GM10248 (cell line): ENCODE measurements at regions not wholly inside any gene's neighbourhood (a gene's known extent, or its start where the extent isn't known, plus 50 kb on each side); places are given as distances from the start of the nearest gene placed in this dataset.

Source experiments
- CTCF ChIA-PET: fragments of 300-600 bp; sonication (Branson Sonifier 250); formaldehyde crosslinking; extraction: SDS; loops from one replicate; lab custom pipeline; 2021; ENCODE audit warnings: antibody characterized with exemption; lab: Yijun Ruan, JAX
- POLR2A ChIA-PET: fragments of 350-650 bp; sonication (Branson Sonifier 250); formaldehyde crosslinking; extraction: SDS; loops from one replicate; lab custom pipeline; 2020; ENCODE audit warnings: antibody characterized with exemption; lab: Yijun Ruan, JAX
- DNase-seq: peaks from one replicate; pipeline ENCODE4 v3.0.0; 2012; ENCODE audit errors: extremely low spot score
- TF ChIP-seq, protein P1 (sequence below): IDR thresholded peaks from 2 replicates; pipeline ENCODE4 v1.5.1; 2012; ENCODE audit warnings: mild to moderate bottlenecking, low read depth; ENCODE audit errors: extremely low read depth, missing control alignments, control extremely low read depth

DNA sequence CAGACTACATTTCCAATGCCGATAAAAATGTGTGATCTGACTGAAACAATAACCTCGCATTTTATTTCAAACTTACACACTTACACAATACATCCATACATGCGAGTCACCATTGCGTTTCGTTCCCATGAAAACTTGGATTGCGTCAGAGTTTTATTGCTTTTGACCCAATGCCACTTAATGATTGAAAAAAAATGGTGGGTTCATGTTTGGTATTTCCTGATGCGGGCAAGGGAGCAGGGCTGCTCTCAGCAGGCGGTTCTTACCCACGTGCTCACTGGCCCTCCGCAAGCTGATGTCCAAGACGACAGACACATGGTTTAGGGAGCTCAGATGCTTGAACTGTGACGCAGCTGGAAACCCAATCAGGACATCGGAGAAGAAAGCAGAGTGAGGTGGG lies 281.0 kb upstream of the SULF2 start:
- no peak for DNase-seq
- TF ChIP-seq, protein P1, sequence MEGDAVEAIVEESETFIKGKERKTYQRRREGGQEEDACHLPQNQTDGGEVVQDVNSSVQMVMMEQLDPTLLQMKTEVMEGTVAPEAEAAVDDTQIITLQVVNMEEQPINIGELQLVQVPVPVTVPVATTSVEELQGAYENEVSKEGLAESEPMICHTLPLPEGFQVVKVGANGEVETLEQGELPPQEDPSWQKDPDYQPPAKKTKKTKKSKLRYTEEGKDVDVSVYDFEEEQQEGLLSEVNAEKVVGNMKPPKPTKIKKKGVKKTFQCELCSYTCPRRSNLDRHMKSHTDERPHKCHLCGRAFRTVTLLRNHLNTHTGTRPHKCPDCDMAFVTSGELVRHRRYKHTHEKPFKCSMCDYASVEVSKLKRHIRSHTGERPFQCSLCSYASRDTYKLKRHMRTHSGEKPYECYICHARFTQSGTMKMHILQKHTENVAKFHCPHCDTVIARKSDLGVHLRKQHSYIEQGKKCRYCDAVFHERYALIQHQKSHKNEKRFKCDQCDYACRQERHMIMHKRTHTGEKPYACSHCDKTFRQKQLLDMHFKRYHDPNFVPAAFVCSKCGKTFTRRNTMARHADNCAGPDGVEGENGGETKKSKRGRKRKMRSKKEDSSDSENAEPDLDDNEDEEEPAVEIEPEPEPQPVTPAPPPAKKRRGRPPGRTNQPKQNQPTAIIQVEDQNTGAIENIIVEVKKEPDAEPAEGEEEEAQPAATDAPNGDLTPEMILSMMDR: no peak
- POLR2A ChIA-PET: no interaction called here
- CTCF ChIA-PET: no interaction called here

DNA sequence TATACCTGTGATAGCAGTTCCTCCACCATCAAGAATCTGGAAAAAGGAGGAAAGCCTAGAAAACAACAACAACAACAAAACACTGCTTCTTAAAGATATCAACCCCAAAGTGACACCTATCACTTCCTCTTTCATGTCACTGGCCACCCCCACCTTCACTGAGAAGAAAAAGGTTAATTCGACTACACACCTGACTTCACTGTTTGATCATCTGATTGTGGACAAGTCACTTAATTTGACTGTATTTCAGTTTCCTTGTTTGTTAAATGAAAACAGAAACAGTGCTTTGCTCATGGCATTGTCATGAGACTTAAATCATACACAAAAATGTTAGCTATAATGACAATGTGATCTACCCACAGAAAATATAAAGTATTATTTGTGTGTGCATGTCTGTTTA lies 280.6 kb upstream of the SULF2 start:
- TF ChIP-seq, protein P1: no peak
- DNase-seq: peak; percentile 22
- ChIA-PET POLR2A (no interaction called here), CTCF (no interaction called here)

DNA sequence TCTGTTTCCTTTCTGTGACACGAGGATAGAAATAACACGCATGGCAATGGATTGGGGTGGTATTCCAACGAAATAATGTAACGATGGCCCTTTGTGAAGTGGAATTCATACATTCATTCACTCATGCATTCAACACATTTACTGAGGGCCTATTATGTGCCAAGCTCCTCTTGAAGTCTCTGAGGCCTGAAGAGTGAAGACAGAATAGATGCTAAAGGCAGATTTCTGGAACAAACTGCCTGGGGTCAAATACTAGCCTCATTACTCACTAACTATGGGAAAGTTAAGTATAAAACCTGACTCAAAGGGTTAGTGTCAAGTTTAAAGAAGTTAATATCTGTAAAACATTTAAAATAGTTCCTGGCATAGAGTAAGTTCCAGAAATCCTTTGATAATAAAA lies 279.6 kb upstream of the SULF2 start:
- POLR2A ChIA-PET: no interaction called here
- DNase-seq: no peak
- TF ChIP-seq, protein P1: no peak
- CTCF ChIA-PET: interaction anchor here (1.3 to 1.5 kb wide), 2 partner anchors 11 to 26 kb away, joined by 3 to 5 read pairs; no protein-coding TSS in a partner anchor

DNA sequence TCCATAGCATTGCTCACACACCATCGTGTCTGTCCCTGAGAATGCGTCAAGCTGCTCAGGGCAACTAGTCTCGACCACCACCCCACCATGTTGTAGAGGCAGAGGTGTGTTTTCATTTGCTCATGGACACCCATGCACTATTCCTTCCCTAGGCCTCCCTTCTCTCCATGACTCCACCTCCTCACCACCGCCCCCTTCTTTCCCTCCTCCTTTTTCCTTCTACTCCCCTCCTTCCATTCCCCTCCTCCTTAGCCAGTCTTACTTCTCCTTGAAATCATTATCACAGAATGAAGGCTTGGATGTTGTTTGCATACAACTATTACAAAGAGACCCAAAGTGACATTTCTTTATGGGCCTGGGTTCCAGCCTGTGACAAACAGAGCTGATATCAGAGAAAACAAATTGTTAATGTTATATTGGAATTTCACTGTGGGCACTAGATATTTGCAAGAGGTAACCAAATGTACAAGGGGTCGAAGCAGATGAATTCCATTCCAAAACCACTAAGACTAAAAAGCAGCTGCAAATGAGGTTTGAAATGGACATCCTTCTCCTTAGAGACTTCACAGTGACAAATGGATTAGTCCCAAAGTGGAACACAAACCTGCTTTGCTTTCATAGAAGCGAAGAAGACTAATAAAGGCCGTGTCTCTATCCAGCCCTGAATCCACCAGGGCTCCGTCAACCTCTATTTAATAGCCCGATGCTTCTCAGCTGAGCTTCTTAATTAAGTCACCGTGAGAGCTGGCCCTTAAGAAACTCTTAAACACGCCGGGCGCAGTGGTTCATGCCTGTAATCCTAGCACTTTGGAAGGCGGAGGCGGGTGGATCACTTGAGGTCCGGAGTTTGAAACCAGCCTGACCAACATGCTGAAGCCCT lies 275.8 kb upstream of the SULF2 start:
- POLR2A ChIA-PET: no interaction called here
- TF ChIP-seq, protein P1: no peak
- CTCF ChIA-PET: interaction anchor here (1.5 to 2.1 kb wide), 2 partner anchors 8 to 19 kb away, joined by 4 to 5 read pairs; no protein-coding TSS in a partner anchor
- DNase-seq: no peak

DNA sequence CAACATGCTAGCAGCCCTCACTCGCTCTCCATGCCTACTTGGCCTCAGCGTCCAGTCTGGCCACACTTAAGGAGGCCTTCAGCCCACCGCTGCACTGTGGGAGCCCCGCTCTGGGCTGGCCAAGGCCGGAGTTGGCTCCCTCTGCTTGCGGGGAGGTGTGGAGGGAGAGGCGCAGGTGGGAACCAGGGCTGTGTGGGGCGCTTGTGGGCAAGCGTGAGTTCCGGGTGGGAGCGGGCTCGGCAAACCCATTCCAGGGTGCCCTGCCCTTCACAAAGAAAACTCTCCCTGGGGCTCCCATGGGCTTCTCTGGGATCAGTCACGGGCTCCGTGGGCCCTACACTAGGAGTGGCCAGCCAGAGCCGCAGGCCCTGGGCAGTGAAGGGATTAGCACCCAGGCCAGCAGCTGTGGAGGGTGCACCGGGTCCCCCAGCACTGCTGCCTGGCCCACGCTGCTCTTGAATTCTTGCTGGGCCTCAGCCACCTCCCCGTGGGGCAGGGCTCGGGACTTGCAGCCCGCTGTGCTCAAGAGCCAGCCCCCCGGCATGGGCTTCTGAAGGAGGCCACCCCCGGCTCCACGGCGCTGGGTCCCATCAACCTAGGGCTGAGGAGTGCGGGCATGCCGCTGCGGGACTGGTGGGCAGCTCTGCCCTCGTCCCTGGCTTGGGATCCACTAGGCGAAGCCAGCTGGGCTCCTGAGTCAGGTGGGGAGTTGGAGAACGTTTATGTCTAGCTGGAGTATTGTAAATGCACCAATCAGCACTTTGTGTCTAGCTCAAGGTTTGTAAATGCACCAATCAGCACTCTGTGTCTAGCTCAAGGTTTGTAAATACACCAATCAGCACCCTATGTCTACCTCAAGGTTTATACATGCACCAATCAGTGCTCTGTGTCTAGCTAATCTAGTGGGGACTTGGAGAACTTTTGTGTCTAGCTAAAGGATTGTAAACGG lies 273.6 kb upstream of the SULF2 start:
- POLR2A ChIA-PET: no interaction called here
- no peak for DNase-seq
- CTCF ChIA-PET: interaction anchor here (1.4 to 2.1 kb wide), 3 partner anchors 10 to 19 kb away, joined by 3 to 5 read pairs (median 4); no protein-coding TSS in a partner anchor
- TF ChIP-seq, protein P1: no peak

DNA sequence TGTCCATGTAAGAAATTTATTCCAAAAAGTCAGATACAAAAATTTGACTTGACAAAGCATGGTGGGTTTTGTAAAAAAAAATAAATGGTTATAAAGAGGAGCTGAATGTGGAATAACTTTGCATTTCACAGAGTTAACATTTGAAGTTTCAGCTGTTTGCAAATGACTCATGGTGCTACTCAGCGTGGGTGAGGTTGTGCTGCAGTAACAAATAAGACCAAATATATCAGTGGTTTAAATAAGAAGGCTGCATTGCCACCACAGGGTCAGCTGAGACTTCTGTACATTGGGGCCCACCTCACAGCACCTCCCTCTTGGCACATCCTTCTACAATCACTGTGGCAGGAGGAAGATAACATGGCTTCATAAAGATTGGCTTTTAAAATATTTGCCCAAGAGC lies 272.5 kb upstream of the SULF2 start:
- TF ChIP-seq, protein P1: no peak
- ChIA-PET CTCF (interaction anchor here (1.3 to 2.3 kb wide), 3 partner anchors 10 to 13 kb away, joined by 3 to 6 read pairs (median 3); no protein-coding TSS in a partner anchor), POLR2A (no interaction called here)
- DNase-seq: no peak
